ENCODE measurements at regions not wholly inside any gene's neighbourhood (a gene's known extent, or its start where the extent isn't known, plus 50 kb on each side); places are given as distances from the start of the nearest gene placed in this dataset.

GRCh38 chr22:48043581-48043980, 1281.1 kb downstream of the TBC1D22A start:
- Histone ChIP-seq H3K9me2 (replicated peaks; ENCODE audit: insufficient read depth, low read length) (no peaks in the 10 kb centered on the region), H3K4me1 (ENCODE audit: low read length) (no peaks in the 10 kb centered on the region; the same call in 1 of the 2 replicates), H3K4me3 (ENCODE audit: low read length) (no peak overlapping the region), H3K9me3 (ENCODE audit: low read length) (no peaks in the 10 kb centered on the region), H3K4me2 (ENCODE audit: low read depth, low read length, poor library complexity, severe bottlenecking) (no peak overlapping the region), H2AFZ (ENCODE audit: low read length) (no peak overlapping the region), H3K27me3 (ENCODE audit: low read length) (no peaks in the 10 kb centered on the region), H3K9ac (ENCODE audit: low read length) (no peak overlapping the region), H4K20me1 (ENCODE audit: insufficient read depth, low read depth, low read length) (no peaks in the 10 kb centered on the region), H3K27ac (ENCODE audit: low read length) (no peak overlapping the region), H3K79me2 (ENCODE audit: low read length) (no peaks in the 10 kb centered on the region), H3K36me3 (ENCODE audit: insufficient read depth, low read length) (no peaks in the 10 kb centered on the region)
- DNase-seq = no peak

- H3K4me1 ChIP-seq (ENCODE audit: low read length) = no peaks in the 10 kb centered on the region; the same call in 1 of the 2 replicates
- no peak overlapping the region for H3K4me3 ChIP-seq (ENCODE audit: low read length)
- H3K9me3 ChIP-seq (ENCODE audit: low read length) = no peaks in the 10 kb centered on the region
- H3K36me3 ChIP-seq (ENCODE audit: insufficient read depth, low read length) = no peaks in the 10 kb centered on the region
- H3K27me3 ChIP-seq (ENCODE audit: low read length) = no peaks in the 10 kb centered on the region
- no peak for DNase-seq
- H3K79me2 ChIP-seq (ENCODE audit: low read length) = no peaks in the 10 kb centered on the region
- no peak overlapping the region for H3K9ac ChIP-seq (ENCODE audit: low read length)
- H2AFZ ChIP-seq (ENCODE audit: low read length) = no peak overlapping the region
- H4K20me1 ChIP-seq (ENCODE audit: insufficient read depth, low read depth, low read length) = no peaks in the 10 kb centered on the region
- H3K9me2 ChIP-seq (replicated peaks; ENCODE audit: insufficient read depth, low read length) = no peaks in the 10 kb centered on the region
- H3K27ac ChIP-seq (ENCODE audit: low read length) = no peak overlapping the region
- H3K4me2 ChIP-seq (ENCODE audit: low read depth, low read length, poor library complexity, severe bottlenecking) = no peak overlapping the region
Measured at GRCh38 chr22:48042621-48043395, 1280.4 kb downstream of the TBC1D22A start.

GRCh38 chr22:48039326-48039725, 1276.9 kb downstream of the TBC1D22A start:
- Histone ChIP-seq H3K27ac (ENCODE audit: low read length) (no peak overlapping the region), H3K9me3 (ENCODE audit: low read length) (no peaks in the 10 kb centered on the region), H4K20me1 (ENCODE audit: insufficient read depth, low read depth, low read length) (no peaks in the 10 kb centered on the region), H3K4me1 (ENCODE audit: low read length) (no peaks in the 10 kb centered on the region; the same call in 1 of the 2 replicates), H3K79me2 (ENCODE audit: low read length) (no peaks in the 10 kb centered on the region), H3K27me3 (ENCODE audit: low read length) (no peaks in the 10 kb centered on the region), H3K9me2 (replicated peaks; ENCODE audit: insufficient read depth, low read length) (no peaks in the 10 kb centered on the region), H3K36me3 (ENCODE audit: insufficient read depth, low read length) (no peaks in the 10 kb centered on the region), H2AFZ (ENCODE audit: low read length) (no peak overlapping the region), H3K4me2 (ENCODE audit: low read depth, low read length, poor library complexity, severe bottlenecking) (no peak overlapping the region), H3K4me3 (ENCODE audit: low read length) (no peak overlapping the region), H3K9ac (ENCODE audit: low read length) (no peak overlapping the region)
- DNase-seq = no peak

DNA sequence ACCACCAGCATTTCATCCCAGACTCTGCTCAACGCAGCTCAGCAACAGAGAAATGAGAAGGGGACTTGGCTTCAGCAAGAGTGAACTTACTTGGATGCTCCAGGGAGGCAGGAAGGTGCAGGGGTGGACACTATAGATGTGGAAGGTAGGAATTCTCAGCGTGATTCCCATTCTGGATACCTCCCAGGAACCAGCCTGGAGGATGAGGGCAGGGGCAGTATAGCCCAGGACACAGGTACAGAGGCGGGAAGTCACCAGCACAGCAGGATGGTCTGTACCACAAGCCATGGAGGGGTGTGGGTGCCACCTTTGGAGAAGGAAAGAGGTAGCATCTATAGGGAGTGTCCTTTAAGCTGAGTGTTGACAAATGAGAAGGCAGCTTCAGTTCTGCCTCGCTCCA, 1275.2 kb downstream of the TBC1D22A start:
- Histone ChIP-seq H3K4me2 (ENCODE audit: low read depth, low read length, poor library complexity, severe bottlenecking) (no peak overlapping the region), H3K4me3 (ENCODE audit: low read length) (no peak overlapping the region), H3K4me1 (ENCODE audit: low read length) (no peaks in the 10 kb centered on the region; the same call in 1 of the 2 replicates), H3K27ac (ENCODE audit: low read length) (no peak overlapping the region), H3K36me3 (ENCODE audit: insufficient read depth, low read length) (no peaks in the 10 kb centered on the region), H3K9me3 (ENCODE audit: low read length) (no peaks in the 10 kb centered on the region), H4K20me1 (ENCODE audit: insufficient read depth, low read depth, low read length) (no peaks in the 10 kb centered on the region), H3K9ac (ENCODE audit: low read length) (no peak overlapping the region), H3K9me2 (replicated peaks; ENCODE audit: insufficient read depth, low read length) (no peaks in the 10 kb centered on the region), H2AFZ (ENCODE audit: low read length) (no peak overlapping the region), H3K27me3 (ENCODE audit: low read length) (no peaks in the 10 kb centered on the region), H3K79me2 (ENCODE audit: low read length) (no peaks in the 10 kb centered on the region)
- DNase-seq = no peak

DNA sequence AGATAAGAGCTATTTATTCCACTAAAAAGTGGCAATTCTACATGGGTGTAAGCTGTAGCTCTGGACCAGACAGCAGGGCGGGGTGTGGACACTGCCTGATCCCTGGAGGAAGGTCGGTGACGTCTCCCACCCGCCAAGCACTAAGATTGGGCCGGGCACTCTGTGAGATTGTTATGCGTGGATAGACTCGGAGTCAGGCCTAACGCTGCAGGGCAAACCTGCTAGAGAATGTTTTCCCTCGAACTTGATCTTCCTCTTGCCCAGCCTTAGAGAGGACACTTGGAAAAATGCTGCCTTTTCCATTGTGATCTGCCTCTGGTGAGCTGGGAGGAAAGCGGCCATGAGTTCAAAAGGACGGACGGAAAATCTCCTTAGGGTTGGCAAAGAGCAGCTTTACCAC, 1273.4 kb downstream of the TBC1D22A start:
- H3K9me2 ChIP-seq (replicated peaks; ENCODE audit: insufficient read depth, low read length) = no peaks in the 10 kb centered on the region
- no peaks in the 10 kb centered on the region for H3K9me3 ChIP-seq (ENCODE audit: low read length)
- H3K4me3 ChIP-seq (ENCODE audit: low read length) = no peak overlapping the region
- no peaks in the 10 kb centered on the region; the same call in 1 of the 2 replicates for H3K4me1 ChIP-seq (ENCODE audit: low read length)
- DNase-seq = no peak
- no peak overlapping the region for H2AFZ ChIP-seq (ENCODE audit: low read length)
- H3K9ac ChIP-seq (ENCODE audit: low read length) = no peak overlapping the region
- no peaks in the 10 kb centered on the region for H3K79me2 ChIP-seq (ENCODE audit: low read length)
- H3K27ac ChIP-seq (ENCODE audit: low read length) = no peak overlapping the region
- no peaks in the 10 kb centered on the region for H3K36me3 ChIP-seq (ENCODE audit: insufficient read depth, low read length)
- no peaks in the 10 kb centered on the region for H3K27me3 ChIP-seq (ENCODE audit: low read length)
- no peaks in the 10 kb centered on the region for H4K20me1 ChIP-seq (ENCODE audit: insufficient read depth, low read depth, low read length)
- no peak overlapping the region for H3K4me2 ChIP-seq (ENCODE audit: low read depth, low read length, poor library complexity, severe bottlenecking)

DNA sequence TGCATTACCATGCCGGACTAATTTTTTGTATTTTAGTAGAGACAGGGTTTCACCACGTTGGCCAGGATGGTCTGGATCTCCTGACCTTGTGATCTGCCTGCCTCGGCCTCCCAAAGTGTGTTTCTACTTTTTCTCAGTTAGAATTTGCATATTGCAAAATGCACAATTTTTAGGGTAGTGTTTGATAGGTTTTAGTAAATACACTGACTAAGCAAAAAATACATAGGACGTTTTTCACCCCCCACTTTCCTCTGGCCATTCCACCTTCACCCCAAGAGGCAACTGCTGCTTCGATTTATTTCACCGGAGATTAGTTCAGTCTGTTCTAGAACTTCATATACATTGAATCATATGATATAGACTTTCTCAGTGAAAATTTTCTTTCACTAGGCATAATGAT, 1269.1 kb downstream of the TBC1D22A start:
- Histone ChIP-seq H2AFZ (ENCODE audit: low read length) (no peak overlapping the region), H3K4me2 (ENCODE audit: low read depth, low read length, poor library complexity, severe bottlenecking) (no peak overlapping the region), H3K27ac (ENCODE audit: low read length) (no peak overlapping the region), H3K36me3 (ENCODE audit: insufficient read depth, low read length) (no peaks in the 10 kb centered on the region), H3K9ac (ENCODE audit: low read length) (no peak overlapping the region), H4K20me1 (ENCODE audit: insufficient read depth, low read depth, low read length) (no peaks in the 10 kb centered on the region), H3K9me3 (ENCODE audit: low read length) (no peaks in the 10 kb centered on the region), H3K9me2 (replicated peaks; ENCODE audit: insufficient read depth, low read length) (no peaks in the 10 kb centered on the region), H3K4me3 (ENCODE audit: low read length) (no peak overlapping the region), H3K4me1 (ENCODE audit: low read length) (no peaks in the 10 kb centered on the region), H3K79me2 (ENCODE audit: low read length) (no peaks in the 10 kb centered on the region), H3K27me3 (ENCODE audit: low read length) (no peaks in the 10 kb centered on the region)
- no peak for DNase-seq

GRCh38 chr22:48025096-48025495, 1262.6 kb downstream of the TBC1D22A start:
- Histone ChIP-seq H3K4me1 (ENCODE audit: low read length) (no peaks in the 10 kb centered on the region; the same call in 1 of the 2 replicates), H3K9me3 (ENCODE audit: low read length) (peaks cover 4% of the 10 kb centered on the region; the same call in 1 of the 2 replicates), H3K9ac (ENCODE audit: low read length) (no peak overlapping the region), H3K36me3 (ENCODE audit: insufficient read depth, low read length) (no peaks in the 10 kb centered on the region), H3K79me2 (ENCODE audit: low read length) (no peaks in the 10 kb centered on the region), H2AFZ (ENCODE audit: low read length) (no peak overlapping the region), H3K4me2 (ENCODE audit: low read depth, low read length, poor library complexity, severe bottlenecking) (no peak overlapping the region), H3K27me3 (ENCODE audit: low read length) (peaks cover under 1% of the 10 kb centered on the region; the same call in 1 of the 2 replicates), H3K9me2 (replicated peaks; ENCODE audit: insufficient read depth, low read length) (no peaks in the 10 kb centered on the region), H3K27ac (ENCODE audit: low read length) (no peak overlapping the region), H4K20me1 (ENCODE audit: insufficient read depth, low read depth, low read length) (no peaks in the 10 kb centered on the region), H3K4me3 (ENCODE audit: low read length) (no peak overlapping the region)
- DNase-seq = no peak

DNA sequence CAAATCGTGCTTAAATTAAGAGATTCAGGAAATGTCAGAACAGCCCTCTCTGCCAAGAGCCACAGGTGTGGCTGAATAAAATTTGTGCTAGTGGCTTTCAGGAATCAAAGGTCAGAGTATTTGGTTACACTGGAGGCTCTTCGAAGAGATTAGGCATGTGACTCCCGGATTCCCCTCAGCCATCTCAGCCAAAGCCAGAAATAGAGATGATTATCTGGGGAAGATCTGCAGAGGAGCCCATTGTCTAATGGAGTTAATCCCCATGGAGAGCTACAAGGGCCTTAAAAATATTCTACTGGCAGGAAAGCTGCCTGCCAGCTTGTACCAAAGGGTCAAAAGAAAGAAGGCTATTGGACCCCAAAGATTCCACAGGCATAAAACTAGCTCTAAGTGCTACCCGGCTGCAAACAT, 1259.5 kb downstream of the TBC1D22A start:
- Histone ChIP-seq H2AFZ (ENCODE audit: low read length) (no peak overlapping the region), H3K27me3 (ENCODE audit: low read length) (peaks cover 3% of the 10 kb centered on the region; the same call in 1 of the 2 replicates), H3K4me1 (ENCODE audit: low read length) (no peaks in the 10 kb centered on the region; the same call in 1 of the 2 replicates), H3K27ac (ENCODE audit: low read length) (no peak overlapping the region), H3K4me2 (ENCODE audit: low read depth, low read length, poor library complexity, severe bottlenecking) (no peak overlapping the region), H3K9me3 (ENCODE audit: low read length) (peaks cover 6% of the 10 kb centered on the region; the same call in 1 of the 2 replicates), H3K9me2 (replicated peaks; ENCODE audit: insufficient read depth, low read length) (no peaks in the 10 kb centered on the region), H4K20me1 (ENCODE audit: insufficient read depth, low read depth, low read length) (no peaks in the 10 kb centered on the region), H3K36me3 (ENCODE audit: insufficient read depth, low read length) (no peaks in the 10 kb centered on the region), H3K79me2 (ENCODE audit: low read length) (no peaks in the 10 kb centered on the region), H3K9ac (ENCODE audit: low read length) (no peak overlapping the region), H3K4me3 (ENCODE audit: low read length) (no peak overlapping the region)
- DNase-seq = no peak

Data from Karpas-422 (cell line).